LNCAP (cell line): ENCODE measurements at regions not wholly inside any gene's neighbourhood (a gene's known extent, or its start where the extent isn't known, plus 50 kb on each side); places are given as distances from the start of the nearest gene placed in this dataset.

Experiments
- CTCF ChIP-seq: fragments of 450-650 bp; IDR thresholded peaks from 2 replicates; pipeline ENCODE4 v1.5.1; 2017; ENCODE audit warnings: mild to moderate bottlenecking

GRCh38 chr22:49590851-49591445 is 236.7 kb downstream of the BRD1 start:
- TF ChIP-seq CTCF = no peak

GRCh38 chr22:49590381-49590780 is 237.3 kb downstream of the BRD1 start:
- no peak for TF ChIP-seq CTCF

- TF ChIP-seq CTCF = no peak
These were observed 237.9 kb downstream of the BRD1 start for GRCh38 chr22:49589811-49590210.

- TF ChIP-seq CTCF = no peak
These were observed 238.4 kb downstream of the BRD1 start for GRCh38 chr22:49589301-49589700.

- no peak for TF ChIP-seq CTCF
These were observed 238.9 kb downstream of the BRD1 start for GRCh38 chr22:49588739-49589138.

- no peak for TF ChIP-seq CTCF
These were observed 239.7 kb downstream of the BRD1 start for GRCh38 chr22:49587987-49588386.

- no peak for TF ChIP-seq CTCF
These were observed 240.3 kb downstream of the BRD1 start for GRCh38 chr22:49587421-49587820.

- TF ChIP-seq CTCF = no peak
These were observed 240.8 kb downstream of the BRD1 start for GRCh38 chr22:49586873-49587272.
